A549 (cell line): ENCODE measurements at regions not wholly inside any gene's neighbourhood (a gene's known extent, or its start where the extent isn't known, plus 50 kb on each side); places are given as distances from the start of the nearest gene placed in this dataset.
"Not testable (repeated sequence)": the region's sequence is repeated elsewhere in the genome, so short reads cannot be mapped to it uniquely, and the experiment has no call there.

Source experiments
- ATAC-seq, 2 experiments: fragments of 200-7000 bp in 1 of 2; fragments of >200 bp in 1 of 2; cut with Nextera tagmentation in 1 of 2; cut with Tn5 transposase in 1 of 2; 3 replicates each; pipeline versions ENCODE4 v1.8.0 to v1.9.1; 2018 to 2020; ENCODE audit warnings: mild to moderate bottlenecking in 1 of 2, moderate library complexity in 1 of 2
- CTCF ChIA-PET: fragments of 300-600 bp; sonication (Branson Sonifier 250); formaldehyde crosslinking; extraction: SDS; loops from one replicate; lab custom pipeline; 2021; ENCODE audit warnings: antibody characterized with exemption, inconsistent platforms; lab: Yijun Ruan, JAX
- POLR2A ChIA-PET: fragments of 350-600 bp; formaldehyde crosslinking; extraction: SDS; loops from one replicate; lab custom pipeline; 2021; ENCODE audit warnings: antibody characterized with exemption, inconsistent platforms; lab: Yijun Ruan, JAX
- DNase-seq, 2 experiments: peaks; one replicate each; pipeline versions ENCODE4 v3.0.0 to v3.0.0-alpha.2; 2011 to 2016; ENCODE audit warnings: low read depth in 1 of 2, low spot score in 1 of 2
- FAIRE-seq: peaks from 2 replicates; lab custom pipeline; 2011; peaks lifted over from hg19 to GRCh38; lab: Jason Lieb, UNC
- H3K27ac ChIP-seq, 2 experiments: fragments of >200 bp; sonication (Bioruptor Twin); formaldehyde crosslinking; 3 replicates each; pipeline ENCODE4 v1.5.1; 2016 to 2017
- H3K4me1 ChIP-seq: fragments of >200 bp; sonication (Bioruptor Twin); formaldehyde crosslinking; 3 replicates; pipeline ENCODE4 v1.6.1; 2016
- H3K4me2 ChIP-seq: fragments of >200 bp; sonication (Bioruptor Twin); formaldehyde crosslinking; 3 replicates; pipeline ENCODE4 v1.6.1; 2016
- H3K4me3 ChIP-seq: fragments of >200 bp; sonication (Bioruptor Twin); formaldehyde crosslinking; 3 replicates; pipeline ENCODE4 v1.5.1; 2016
- H3K9me3 ChIP-seq: fragments of >200 bp; sonication (Bioruptor Twin); formaldehyde crosslinking; 3 replicates; pipeline ENCODE4 v1.6.1; 2016
- CHD2 ChIP-seq: fragments of 150-350 bp; IDR thresholded peaks from 2 replicates; pipeline ENCODE4 v1.6.1; 2014; ENCODE audit warnings: low read length; ENCODE audit not compliant: partially characterized antibody
- FOSB ChIP-seq: fragments of 250-450 bp; sonication (Bioruptor Pico); IDR thresholded peaks from 2 replicates; pipeline ENCODE4 v1.5.0; 2020; ENCODE audit warnings: mild to moderate bottlenecking, moderate library complexity
- FOSL2 ChIP-seq, 2 experiments: fragments of 450-650 bp in 1 of 2; fragments of >200 bp in 1 of 2; sonication (Bioruptor Twin) in 1 of 2; formaldehyde crosslinking; IDR thresholded peaks; 2 replicates each; pipeline versions ENCODE4 v1.5.0 to v1.6.1; 2016 to 2020; ENCODE audit warnings: mild to moderate bottlenecking in 1 of 2, moderate library complexity in 1 of 2
- FOXS1 ChIP-seq: fragments of 250-450 bp; sonication (Bioruptor Pico); IDR thresholded peaks from 2 replicates; pipeline ENCODE4 v1.5.0; 2020; ENCODE audit warnings: mild to moderate bottlenecking, moderate library complexity
- HDAC2 ChIP-seq: fragments of 200-600 bp; sonication (generic); IDR thresholded peaks from 2 replicates; pipeline ENCODE4 v1.6.1; 2016
- HEYL ChIP-seq: fragments of 250-450 bp; sonication (Bioruptor Pico); IDR thresholded peaks from 2 replicates; pipeline ENCODE4 v1.8.0; 2021; ENCODE audit warnings: mild to moderate bottlenecking, moderate library complexity
- HOXA7 ChIP-seq: fragments of 250-450 bp; sonication (Bioruptor Pico); IDR thresholded peaks from 2 replicates; pipeline ENCODE4 v1.5.0; 2020; ENCODE audit warnings: mild to moderate bottlenecking, moderate library complexity
- HOXB13 ChIP-seq: fragments of 250-450 bp; sonication (Bioruptor Pico); IDR thresholded peaks from 2 replicates; pipeline ENCODE4 v1.5.0; 2020; ENCODE audit warnings: low read depth, mild to moderate bottlenecking, moderate library complexity
- JUN ChIP-seq, 2 experiments: fragments of >200 bp; sonication (Bioruptor Twin); formaldehyde crosslinking; IDR thresholded peaks; 2 replicates in 1 of 2; 3 replicates in 1 of 2; pipeline ENCODE4 v1.6.1; 2016 to 2017
- NR3C1 ChIP-seq: fragments of >200 bp; sonication (Bioruptor Twin); formaldehyde crosslinking; IDR thresholded peaks from 3 replicates; pipeline ENCODE4 v1.6.1; 2017
- PHF8 ChIP-seq: fragments of 200-600 bp; sonication (generic); IDR thresholded peaks from 2 replicates; pipeline ENCODE4 v1.6.1; 2016; ENCODE audit warnings: low read depth, mild to moderate bottlenecking, antibody characterized with exemption, moderate library complexity, borderline replicate concordance
- RFX5 ChIP-seq: fragments of 450-650 bp; IDR thresholded peaks from 2 replicates; pipeline ENCODE4 v1.7.1; 2014; ENCODE audit warnings: antibody characterized with exemption, mild to moderate bottlenecking, moderate library complexity
- RNF2 ChIP-seq: fragments of 200-600 bp; sonication (generic); IDR thresholded peaks from 2 replicates; pipeline ENCODE4 v1.6.1; 2016; ENCODE audit warnings: low read depth, mild to moderate bottlenecking, antibody characterized with exemption, moderate library complexity, borderline replicate concordance
- SMC3 ChIP-seq: fragments of >200 bp; sonication (Bioruptor Twin); formaldehyde crosslinking; IDR thresholded peaks from 3 replicates; pipeline ENCODE4 v1.6.1; 2018; ENCODE audit warnings: inconsistent platforms
- WGBS: methylation state at CpG from one replicate; pipeline ENCODE4 v1.1.6; 2017; ENCODE audit errors: missing lambda C conversion rate; 5-methylcytosine and 5-hydroxymethylcytosine counted together
- TF ChIP-seq, protein P1 (sequence below): fragments of >200 bp; sonication (Bioruptor Twin); formaldehyde crosslinking; IDR thresholded peaks from 3 replicates; pipeline ENCODE4 v1.6.1; 2016
- TF ChIP-seq, protein P2 (sequence below): fragments of 250-450 bp; sonication (Bioruptor Pico); IDR thresholded peaks from 2 replicates; pipeline ENCODE4 v1.5.0; 2020; ENCODE audit warnings: low read depth, mild to moderate bottlenecking, moderate library complexity
- TF ChIP-seq, protein P3 (sequence below): fragments of 200-600 bp; sonication (generic); IDR thresholded peaks from 2 replicates; pipeline ENCODE4 v1.6.1; 2016; ENCODE audit warnings: antibody characterized with exemption, mild to moderate bottlenecking, moderate library complexity
- TF ChIP-seq, protein P4 (sequence below): fragments of >200 bp; sonication (Bioruptor Twin); formaldehyde crosslinking; IDR thresholded peaks from 3 replicates; pipeline ENCODE4 v1.5.1; 2016
- TF ChIP-seq, protein P5 (sequence below): fragments of 450-650 bp; IDR thresholded peaks from 2 replicates; pipeline ENCODE4 v1.6.1; 2014; ENCODE audit warnings: antibody characterized with exemption

DNA sequence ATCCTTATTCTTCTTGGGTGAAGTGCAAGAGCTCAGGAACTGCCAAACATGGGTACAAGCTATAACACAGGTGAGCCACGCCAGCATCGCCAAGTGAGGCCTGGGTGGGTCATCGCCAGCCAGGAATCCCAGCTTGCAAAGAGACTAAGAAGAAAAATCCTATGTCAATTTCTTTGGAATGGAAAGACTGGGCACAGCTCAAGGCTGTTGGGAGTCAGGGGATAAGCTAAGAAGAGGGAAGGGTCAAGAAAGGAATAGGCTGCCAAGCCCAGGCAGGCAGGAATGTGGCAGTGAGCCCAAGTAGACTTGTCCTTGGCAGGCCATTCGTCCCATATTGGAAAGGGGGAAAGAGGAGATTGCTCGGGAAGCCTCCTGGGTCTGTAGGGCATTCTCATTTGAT is 191.4 kb upstream of the CDH5 start:
- Histone ChIP-seq H3K4me1 (no peaks in the 10 kb centered on the region), H3K4me2 (no peak overlapping the region), H3K4me3 (no peak overlapping the region), H3K27ac (no peak overlapping the region), H3K9me3 (no peaks in the 10 kb centered on the region)
- ChIA-PET CTCF (no interaction called here), POLR2A (no interaction called here)
- DNase-seq (no peak), ATAC-seq (no peak), FAIRE-seq (no peak)
- 37% methylated on average over 5 of the region's 5 CpGs for WGBS
- TF ChIP-seq JUN (IDR thresholded peaks at IDR 0.05) = no peak

DNA sequence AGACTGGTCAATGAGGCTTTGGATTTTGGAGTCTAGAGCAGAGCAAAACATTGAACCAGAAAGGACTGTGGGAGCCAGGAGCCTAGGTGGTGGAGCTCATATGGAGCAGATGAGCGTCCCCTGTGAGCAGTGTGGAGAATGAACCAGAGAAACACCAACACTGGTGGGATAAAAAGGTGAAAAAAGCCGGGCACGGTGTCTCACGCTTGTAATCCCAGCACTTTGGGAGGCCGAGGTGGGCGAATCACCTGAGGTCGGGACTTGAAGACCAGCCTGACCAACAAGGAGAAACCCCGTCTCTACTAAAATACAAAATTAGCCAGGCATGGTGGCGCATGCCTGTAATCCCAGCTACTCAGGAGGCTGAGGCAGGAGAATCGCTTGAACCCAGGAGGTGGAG is 192.7 kb upstream of the CDH5 start:
- DNase-seq, H3K9me3 ChIP-seq, H3K4me2 ChIP-seq, H3K27ac ChIP-seq, H3K4me1 ChIP-seq, ATAC-seq, H3K4me3 ChIP-seq, FAIRE-seq, CTCF ChIA-PET, POLR2A ChIA-PET: not testable (repeated sequence)
- 40% methylated on average over 10 of the region's 10 CpGs for WGBS

DNA sequence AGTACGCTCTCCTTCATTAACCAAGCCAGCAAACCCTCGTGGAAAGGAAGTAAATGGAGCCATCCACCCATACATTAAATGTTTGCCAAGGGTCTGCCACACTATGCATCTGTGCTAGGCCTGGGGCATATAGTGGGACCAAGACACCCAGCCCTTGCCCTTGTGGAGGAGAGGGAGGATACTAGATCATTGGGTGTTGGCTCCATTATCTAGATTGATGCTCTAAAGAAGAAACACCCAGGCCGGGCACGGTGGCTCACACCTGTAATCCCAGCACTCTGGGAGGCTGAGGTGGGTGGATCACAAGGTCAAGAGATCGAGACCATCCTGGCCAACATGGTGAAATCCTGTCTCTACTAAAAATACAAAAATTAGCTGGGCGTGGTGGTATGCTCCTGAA is 193.3 kb upstream of the CDH5 start:
- FAIRE-seq, H3K4me3 ChIP-seq, H3K9me3 ChIP-seq, CTCF ChIA-PET, H3K4me2 ChIP-seq, H3K4me1 ChIP-seq, DNase-seq, H3K27ac ChIP-seq, POLR2A ChIA-PET, ATAC-seq: not testable (repeated sequence)
- WGBS = 19% methylated on average over 6 of the region's 6 CpGs

DNA sequence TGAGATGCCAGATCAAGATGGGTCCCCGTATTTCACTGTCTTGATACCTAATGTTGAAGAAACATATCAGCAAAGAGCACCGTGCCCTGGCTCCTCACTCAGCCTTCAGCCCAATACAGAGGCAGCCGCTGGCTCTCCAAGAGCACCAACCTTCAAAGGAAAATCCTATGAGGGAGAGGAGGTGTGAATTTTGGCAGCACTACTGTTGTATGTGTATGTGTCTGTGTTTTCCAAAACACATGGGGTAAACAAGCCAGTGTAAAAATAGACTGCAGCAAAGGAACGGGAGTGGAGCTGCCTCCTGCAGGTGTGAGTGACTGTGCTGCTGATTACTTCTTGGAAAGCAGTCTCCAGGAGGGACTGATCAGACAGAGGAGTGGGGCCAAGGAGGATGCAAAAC is 194.0 kb upstream of the CDH5 start:
- WGBS = 35% methylated on average over 4 of the region's 4 CpGs
- no peak for TF ChIP-seq HDAC2
- no peak for TF ChIP-seq FOSB (CRISPR knock-in tag)
- TF ChIP-seq RFX5 = no peak
- TF ChIP-seq JUN (IDR thresholded peaks at IDR 0.05) = no peak
- no peak for TF ChIP-seq SMC3
- TF ChIP-seq, protein P1, sequence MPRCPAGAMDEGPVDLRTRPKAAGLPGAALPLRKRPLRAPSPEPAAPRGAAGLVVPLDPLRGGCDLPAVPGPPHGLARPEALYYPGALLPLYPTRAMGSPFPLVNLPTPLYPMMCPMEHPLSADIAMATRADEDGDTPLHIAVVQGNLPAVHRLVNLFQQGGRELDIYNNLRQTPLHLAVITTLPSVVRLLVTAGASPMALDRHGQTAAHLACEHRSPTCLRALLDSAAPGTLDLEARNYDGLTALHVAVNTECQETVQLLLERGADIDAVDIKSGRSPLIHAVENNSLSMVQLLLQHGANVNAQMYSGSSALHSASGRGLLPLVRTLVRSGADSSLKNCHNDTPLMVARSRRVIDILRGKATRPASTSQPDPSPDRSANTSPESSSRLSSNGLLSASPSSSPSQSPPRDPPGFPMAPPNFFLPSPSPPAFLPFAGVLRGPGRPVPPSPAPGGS = no peak
- no peak for TF ChIP-seq RNF2
- no peak for TF ChIP-seq NR3C1
- TF ChIP-seq, protein P2, sequence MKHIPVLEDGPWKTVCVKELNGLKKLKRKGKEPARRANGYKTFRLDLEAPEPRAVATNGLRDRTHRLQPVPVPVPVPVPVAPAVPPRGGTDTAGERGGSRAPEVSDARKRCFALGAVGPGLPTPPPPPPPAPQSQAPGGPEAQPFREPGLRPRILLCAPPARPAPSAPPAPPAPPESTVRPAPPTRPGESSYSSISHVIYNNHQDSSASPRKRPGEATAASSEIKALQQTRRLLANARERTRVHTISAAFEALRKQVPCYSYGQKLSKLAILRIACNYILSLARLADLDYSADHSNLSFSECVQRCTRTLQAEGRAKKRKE = no peak
- no peak for TF ChIP-seq PHF8
- no peak for TF ChIP-seq HEYL (CRISPR knock-in tag)
- TF ChIP-seq, protein P3, sequence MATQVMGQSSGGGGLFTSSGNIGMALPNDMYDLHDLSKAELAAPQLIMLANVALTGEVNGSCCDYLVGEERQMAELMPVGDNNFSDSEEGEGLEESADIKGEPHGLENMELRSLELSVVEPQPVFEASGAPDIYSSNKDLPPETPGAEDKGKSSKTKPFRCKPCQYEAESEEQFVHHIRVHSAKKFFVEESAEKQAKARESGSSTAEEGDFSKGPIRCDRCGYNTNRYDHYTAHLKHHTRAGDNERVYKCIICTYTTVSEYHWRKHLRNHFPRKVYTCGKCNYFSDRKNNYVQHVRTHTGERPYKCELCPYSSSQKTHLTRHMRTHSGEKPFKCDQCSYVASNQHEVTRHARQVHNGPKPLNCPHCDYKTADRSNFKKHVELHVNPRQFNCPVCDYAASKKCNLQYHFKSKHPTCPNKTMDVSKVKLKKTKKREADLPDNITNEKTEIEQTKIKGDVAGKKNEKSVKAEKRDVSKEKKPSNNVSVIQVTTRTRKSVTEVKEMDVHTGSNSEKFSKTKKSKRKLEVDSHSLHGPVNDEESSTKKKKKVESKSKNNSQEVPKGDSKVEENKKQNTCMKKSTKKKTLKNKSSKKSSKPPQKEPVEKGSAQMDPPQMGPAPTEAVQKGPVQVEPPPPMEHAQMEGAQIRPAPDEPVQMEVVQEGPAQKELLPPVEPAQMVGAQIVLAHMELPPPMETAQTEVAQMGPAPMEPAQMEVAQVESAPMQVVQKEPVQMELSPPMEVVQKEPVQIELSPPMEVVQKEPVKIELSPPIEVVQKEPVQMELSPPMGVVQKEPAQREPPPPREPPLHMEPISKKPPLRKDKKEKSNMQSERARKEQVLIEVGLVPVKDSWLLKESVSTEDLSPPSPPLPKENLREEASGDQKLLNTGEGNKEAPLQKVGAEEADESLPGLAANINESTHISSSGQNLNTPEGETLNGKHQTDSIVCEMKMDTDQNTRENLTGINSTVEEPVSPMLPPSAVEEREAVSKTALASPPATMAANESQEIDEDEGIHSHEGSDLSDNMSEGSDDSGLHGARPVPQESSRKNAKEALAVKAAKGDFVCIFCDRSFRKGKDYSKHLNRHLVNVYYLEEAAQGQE = no peak
- TF ChIP-seq, protein P4, sequence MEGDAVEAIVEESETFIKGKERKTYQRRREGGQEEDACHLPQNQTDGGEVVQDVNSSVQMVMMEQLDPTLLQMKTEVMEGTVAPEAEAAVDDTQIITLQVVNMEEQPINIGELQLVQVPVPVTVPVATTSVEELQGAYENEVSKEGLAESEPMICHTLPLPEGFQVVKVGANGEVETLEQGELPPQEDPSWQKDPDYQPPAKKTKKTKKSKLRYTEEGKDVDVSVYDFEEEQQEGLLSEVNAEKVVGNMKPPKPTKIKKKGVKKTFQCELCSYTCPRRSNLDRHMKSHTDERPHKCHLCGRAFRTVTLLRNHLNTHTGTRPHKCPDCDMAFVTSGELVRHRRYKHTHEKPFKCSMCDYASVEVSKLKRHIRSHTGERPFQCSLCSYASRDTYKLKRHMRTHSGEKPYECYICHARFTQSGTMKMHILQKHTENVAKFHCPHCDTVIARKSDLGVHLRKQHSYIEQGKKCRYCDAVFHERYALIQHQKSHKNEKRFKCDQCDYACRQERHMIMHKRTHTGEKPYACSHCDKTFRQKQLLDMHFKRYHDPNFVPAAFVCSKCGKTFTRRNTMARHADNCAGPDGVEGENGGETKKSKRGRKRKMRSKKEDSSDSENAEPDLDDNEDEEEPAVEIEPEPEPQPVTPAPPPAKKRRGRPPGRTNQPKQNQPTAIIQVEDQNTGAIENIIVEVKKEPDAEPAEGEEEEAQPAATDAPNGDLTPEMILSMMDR = no peak
- TF ChIP-seq FOXS1 (CRISPR knock-in tag) = no peak
- no peak for TF ChIP-seq FOSL2 (IDR thresholded peaks at IDR 0.05)
- no peak for TF ChIP-seq FOSL2 (CRISPR knock-in tag; IDR thresholded peaks at IDR 0.05)
- no peak for TF ChIP-seq CHD2
- no peak for TF ChIP-seq HOXB13 (CRISPR knock-in tag)
- TF ChIP-seq, protein P5, sequence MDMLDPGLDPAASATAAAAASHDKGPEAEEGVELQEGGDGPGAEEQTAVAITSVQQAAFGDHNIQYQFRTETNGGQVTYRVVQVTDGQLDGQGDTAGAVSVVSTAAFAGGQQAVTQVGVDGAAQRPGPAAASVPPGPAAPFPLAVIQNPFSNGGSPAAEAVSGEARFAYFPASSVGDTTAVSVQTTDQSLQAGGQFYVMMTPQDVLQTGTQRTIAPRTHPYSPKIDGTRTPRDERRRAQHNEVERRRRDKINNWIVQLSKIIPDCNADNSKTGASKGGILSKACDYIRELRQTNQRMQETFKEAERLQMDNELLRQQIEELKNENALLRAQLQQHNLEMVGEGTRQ = no peak
- no peak for TF ChIP-seq HOXA7 (CRISPR knock-in tag)
- no peak for FAIRE-seq

More for the DNA sequence above, 194.0 kb upstream of the CDH5 start:
- no peak for ATAC-seq
- H3K4me3 ChIP-seq = no peak overlapping the region
- POLR2A ChIA-PET = no interaction called here
- CTCF ChIA-PET = no interaction called here
- H3K4me1 ChIP-seq = no peaks in the 10 kb centered on the region
- DNase-seq = no peak
- no peaks in the 10 kb centered on the region for H3K9me3 ChIP-seq
- no peak overlapping the region for H3K4me2 ChIP-seq
- no peak overlapping the region for H3K27ac ChIP-seq
